ENCODE measurements at regions not wholly inside any gene's neighbourhood (a gene's known extent, or its start where the extent isn't known, plus 50 kb on each side); places are given as distances from the start of the nearest gene placed in this dataset.

GRCh38 chr9:104245925-104246324 is 151.8 kb downstream of the SMC2 start:
- Histone ChIP-seq H3K27me3 (no peaks in the 10 kb centered on the region), H3K9me3 (no peaks in the 10 kb centered on the region), H3K4me3 (no peak overlapping the region), H3K36me3 (no peaks in the 10 kb centered on the region), H3K4me1 (no peaks in the 10 kb centered on the region), H3K27ac (no peak overlapping the region)
- WGBS, 2 donors, result 89 to 90% methylated on average over 1 of the region's 1 CpG
- DNase-seq, result no peak
- intact Hi-C loops (cut with DNase I), result no loop called here
- no peak for TF ChIP-seq POLR2A (IDR thresholded peaks at IDR 0.05)
- TF ChIP-seq, protein P1, sequence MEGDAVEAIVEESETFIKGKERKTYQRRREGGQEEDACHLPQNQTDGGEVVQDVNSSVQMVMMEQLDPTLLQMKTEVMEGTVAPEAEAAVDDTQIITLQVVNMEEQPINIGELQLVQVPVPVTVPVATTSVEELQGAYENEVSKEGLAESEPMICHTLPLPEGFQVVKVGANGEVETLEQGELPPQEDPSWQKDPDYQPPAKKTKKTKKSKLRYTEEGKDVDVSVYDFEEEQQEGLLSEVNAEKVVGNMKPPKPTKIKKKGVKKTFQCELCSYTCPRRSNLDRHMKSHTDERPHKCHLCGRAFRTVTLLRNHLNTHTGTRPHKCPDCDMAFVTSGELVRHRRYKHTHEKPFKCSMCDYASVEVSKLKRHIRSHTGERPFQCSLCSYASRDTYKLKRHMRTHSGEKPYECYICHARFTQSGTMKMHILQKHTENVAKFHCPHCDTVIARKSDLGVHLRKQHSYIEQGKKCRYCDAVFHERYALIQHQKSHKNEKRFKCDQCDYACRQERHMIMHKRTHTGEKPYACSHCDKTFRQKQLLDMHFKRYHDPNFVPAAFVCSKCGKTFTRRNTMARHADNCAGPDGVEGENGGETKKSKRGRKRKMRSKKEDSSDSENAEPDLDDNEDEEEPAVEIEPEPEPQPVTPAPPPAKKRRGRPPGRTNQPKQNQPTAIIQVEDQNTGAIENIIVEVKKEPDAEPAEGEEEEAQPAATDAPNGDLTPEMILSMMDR (IDR thresholded peaks at IDR 0.05), result no peak
- no peak for TF ChIP-seq POLR2AphosphoS5 (IDR thresholded peaks at IDR 0.05)
- no peak for TF ChIP-seq EP300 (IDR thresholded peaks at IDR 0.05)

- H3K9me3 ChIP-seq, result no peaks in the 10 kb centered on the region
- no peaks in the 10 kb centered on the region for H3K36me3 ChIP-seq
- no peak overlapping the region for H3K4me3 ChIP-seq
- no peaks in the 10 kb centered on the region for H3K27me3 ChIP-seq
- TF ChIP-seq POLR2AphosphoS5 (IDR thresholded peaks at IDR 0.05), result no peak
- TF ChIP-seq, protein P1 (IDR thresholded peaks at IDR 0.05), result no peak
- no peak for TF ChIP-seq POLR2A (IDR thresholded peaks at IDR 0.05)
- intact Hi-C loops (cut with DNase I), result no loop called here
- WGBS, 2 donors, result 82 to 86% methylated on average over 3 of the region's 3 CpGs
- H3K4me1 ChIP-seq, result no peaks in the 10 kb centered on the region
- DNase-seq, result no peak
- H3K27ac ChIP-seq, result no peak overlapping the region
These were observed 153.9 kb downstream of the SMC2 start for GRCh38 chr9:104247899-104248460.

GRCh38 chr9:104256031-104256695 is 162.1 kb downstream of the SMC2 start:
- intact Hi-C loops (cut with DNase I), result no loop called here

GRCh38 chr9:104256696-104257062 is 162.6 kb downstream of the SMC2 start:
- no peaks in the 10 kb centered on the region for H3K27me3 ChIP-seq
- intact Hi-C loops (cut with DNase I), result no loop called here
- TF ChIP-seq, protein P1 (IDR thresholded peaks at IDR 0.05), result no peak
- TF ChIP-seq EP300 (IDR thresholded peaks at IDR 0.05) (no peak), POLR2A (IDR thresholded peaks at IDR 0.05) (no peak), POLR2AphosphoS5 (IDR thresholded peaks at IDR 0.05) (no peak)
- no peak for DNase-seq
- H3K36me3 ChIP-seq, result no peaks in the 10 kb centered on the region
- no peak overlapping the region for H3K4me3 ChIP-seq
- H3K27ac ChIP-seq, result no peak overlapping the region
- no peaks in the 10 kb centered on the region for H3K9me3 ChIP-seq
- H3K4me1 ChIP-seq, result no peaks in the 10 kb centered on the region

More at GRCh38 chr9:104256031-104256695, 162.1 kb downstream of the SMC2 start:
- 77 to 83% methylated on average over 3 of the region's 3 CpGs for WGBS, 2 donors
- H3K9me3 ChIP-seq, result no peaks in the 10 kb centered on the region
- H3K4me3 ChIP-seq, result no peak overlapping the region
- no peaks in the 10 kb centered on the region for H3K27me3 ChIP-seq
- TF ChIP-seq, protein P1 (IDR thresholded peaks at IDR 0.05), result no peak
- no peak for TF ChIP-seq EP300 (IDR thresholded peaks at IDR 0.05)
- no peak for TF ChIP-seq POLR2A (IDR thresholded peaks at IDR 0.05)
- TF ChIP-seq POLR2AphosphoS5 (IDR thresholded peaks at IDR 0.05), result no peak
- H3K27ac ChIP-seq, result no peak overlapping the region
- no peaks in the 10 kb centered on the region for H3K36me3 ChIP-seq
- no peak for DNase-seq
- no peaks in the 10 kb centered on the region for H3K4me1 ChIP-seq
